ENCODE measurements at regions not wholly inside any gene's neighbourhood (a gene's known extent, or its start where the extent isn't known, plus 50 kb on each side); places are given as distances from the start of the nearest gene placed in this dataset.
A peak's percentile ranks its signal among the peaks of the same experiment; 100 is the strongest.

DNA sequence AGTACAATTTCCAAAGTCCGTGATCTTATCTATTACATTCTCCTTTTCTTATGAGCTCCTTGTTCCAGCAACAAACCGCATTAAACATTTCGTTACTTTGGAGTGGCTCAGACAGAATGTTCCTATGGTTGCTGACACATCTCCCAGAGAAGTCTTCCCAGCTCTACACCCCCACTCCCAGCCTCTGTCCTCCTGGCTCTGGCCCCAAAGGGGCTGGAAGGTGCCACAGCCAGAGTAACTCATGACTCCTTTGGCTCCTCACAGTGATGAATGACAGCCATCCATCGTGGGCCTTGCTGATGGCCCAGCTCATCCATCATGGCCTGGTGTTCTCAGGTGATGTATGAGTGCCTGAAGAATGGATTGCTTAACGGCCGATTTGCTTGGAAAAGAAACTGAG is 203.0 kb downstream of the DHX35 start:
- no peak for DNase-seq (ENCODE audit: low read depth in 2 of 2)

DNA sequence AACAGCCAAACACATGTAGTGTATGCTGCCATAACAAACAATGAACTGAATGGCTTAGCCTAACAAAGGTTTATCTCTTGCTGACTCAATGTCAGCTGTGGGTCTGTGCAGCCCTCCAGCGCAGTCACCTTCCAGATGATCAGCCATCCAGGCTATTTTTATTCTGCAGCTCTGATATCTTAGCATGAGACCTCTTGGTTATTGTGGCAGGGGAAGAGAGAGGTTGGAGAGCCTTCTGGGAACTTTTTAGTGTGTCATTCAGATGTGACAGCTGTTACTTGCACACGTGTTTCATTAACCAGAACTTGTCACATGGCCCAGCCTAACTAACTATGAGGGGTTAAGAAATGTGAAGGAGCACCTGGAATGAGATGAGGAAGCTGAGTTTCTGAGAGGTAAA is 202.5 kb downstream of the DHX35 start:
- DNase-seq (ENCODE audit: low read depth in 2 of 2), result no peak

GRCh38 chr20:39163993-39164392 is 201.8 kb downstream of the DHX35 start:
- no peak for DNase-seq (ENCODE audit: low read depth in 2 of 2)

- DNase-seq (ENCODE audit: low read depth in 2 of 2), result no peak
These were observed 199.8 kb downstream of the DHX35 start for GRCh38 chr20:39161900-39162299.

DNA sequence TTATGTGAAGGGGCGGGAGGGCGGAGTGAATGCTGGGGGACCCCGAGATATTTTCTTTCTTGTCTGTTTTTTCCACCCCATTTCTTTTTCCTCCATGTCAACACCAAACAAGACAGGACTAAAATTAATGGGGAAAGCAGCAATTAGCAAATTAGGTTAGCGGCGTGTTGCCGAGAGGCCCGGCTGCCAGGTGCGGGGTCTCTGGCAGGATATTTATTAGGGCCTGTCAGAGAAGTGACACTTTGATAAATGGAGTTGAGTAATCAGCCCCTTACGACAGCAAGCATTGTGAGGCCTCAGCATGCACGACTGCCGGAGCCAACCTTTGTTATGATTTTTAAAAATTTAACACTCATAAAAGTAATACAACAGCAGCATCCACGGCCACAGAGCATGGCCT is 193.8 kb downstream of the DHX35 start:
- no peak for DNase-seq (ENCODE audit: low read depth in 2 of 2)

- DNase-seq (ENCODE audit: low read depth in 2 of 2), result no peak
These were observed 190.6 kb downstream of the DHX35 start for GRCh38 chr20:39152742-39153141.

- no peak for DNase-seq (ENCODE audit: low read depth in 2 of 2)
These were observed 190.0 kb downstream of the DHX35 start for GRCh38 chr20:39152126-39152525.

DNA sequence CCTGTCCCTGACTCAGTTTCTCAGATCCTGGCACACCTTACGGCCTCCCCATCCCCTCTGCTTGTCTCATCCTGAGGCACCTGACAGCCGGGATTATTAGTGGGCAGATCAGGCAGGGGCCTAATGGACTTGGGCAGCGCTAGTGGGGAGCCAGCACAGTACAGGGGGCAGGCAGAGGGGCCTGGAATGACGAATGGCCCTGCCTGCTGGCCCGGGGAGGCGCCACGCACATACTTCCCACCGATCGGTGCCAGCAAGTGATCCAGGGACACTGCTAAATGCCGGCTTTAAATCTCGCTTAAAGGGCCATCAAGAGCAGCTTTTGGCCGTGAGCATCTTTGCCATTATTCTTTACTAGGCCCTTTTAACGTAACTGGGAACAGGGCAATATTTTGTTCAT is 188.4 kb downstream of the DHX35 start:
- DNase-seq (ENCODE audit: low read depth in 2 of 2), result no peak

DNA sequence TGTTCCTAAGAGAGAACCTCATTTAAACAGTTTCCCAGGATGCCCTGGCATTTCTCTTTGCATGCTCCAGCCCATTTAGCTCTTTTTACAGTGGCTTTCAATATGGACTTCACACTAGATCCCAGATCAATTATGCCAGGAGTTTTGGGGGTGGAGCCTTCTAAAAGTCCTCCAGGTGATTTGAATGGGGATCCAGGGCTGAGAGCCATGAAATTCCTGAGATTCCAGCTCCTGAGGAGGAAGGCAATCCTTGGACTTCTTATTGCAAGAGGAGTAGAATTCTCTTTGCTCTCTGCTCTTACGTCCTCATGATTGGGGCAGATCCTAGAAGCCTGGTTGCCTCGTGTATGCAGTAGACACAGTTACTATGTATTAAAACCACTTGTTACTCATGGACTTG is 184.2 kb downstream of the DHX35 start:
- DNase-seq (ENCODE audit: low read depth in 2 of 2), result no peak

DNA sequence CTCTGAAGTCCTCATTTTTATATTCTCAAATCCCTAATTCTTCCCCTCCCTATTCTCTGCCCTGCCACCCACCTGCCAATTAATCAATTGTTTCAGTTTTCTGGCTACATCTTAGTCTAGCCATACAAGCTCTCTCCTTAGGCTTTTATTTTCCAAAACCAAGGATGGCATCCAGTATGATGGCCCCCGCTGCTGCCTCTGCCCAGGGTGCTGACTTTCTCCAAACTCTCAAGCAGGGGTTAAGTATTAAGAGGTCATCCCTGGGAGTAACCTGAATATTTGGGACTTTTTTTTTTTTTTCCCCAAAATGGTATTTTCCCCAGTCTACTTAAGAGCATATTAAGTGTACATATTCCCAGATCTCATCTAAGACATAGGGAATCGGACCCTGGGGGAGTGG is 183.8 kb downstream of the DHX35 start:
- no peak for DNase-seq (ENCODE audit: low read depth in 2 of 2)

DNA sequence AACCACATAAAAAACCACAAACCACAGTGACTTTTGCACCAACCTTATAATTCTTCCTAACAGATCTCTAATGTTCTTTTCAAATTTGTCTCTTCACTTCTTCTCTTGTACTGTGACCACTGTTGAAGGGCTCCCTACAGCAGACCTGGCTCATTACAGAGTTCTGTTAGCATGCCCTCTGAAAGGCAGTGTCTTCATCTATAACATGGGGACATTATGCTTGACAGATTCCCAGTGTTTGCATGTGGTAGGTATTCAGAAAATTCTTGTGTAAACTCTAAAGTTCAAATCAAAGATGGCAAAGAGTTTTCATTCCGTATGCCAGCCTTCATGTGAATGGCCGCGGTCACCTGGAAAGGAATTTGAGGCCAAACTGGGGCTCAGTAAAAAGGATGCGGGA is 182.6 kb downstream of the DHX35 start:
- no peak for DNase-seq (ENCODE audit: low read depth in 2 of 2)

GRCh38 chr20:39142407-39143096 is 180.4 kb downstream of the DHX35 start:
- DNase-seq (ENCODE audit: low read depth in 2 of 2), result no peak

GRCh38 chr20:39137299-39137698 is 175.2 kb downstream of the DHX35 start:
- no peak for DNase-seq (ENCODE audit: low read depth in 2 of 2)

GRCh38 chr20:39136798-39137197 is 174.7 kb downstream of the DHX35 start:
- DNase-seq (ENCODE audit: low read depth in 2 of 2), result no peak

DNA sequence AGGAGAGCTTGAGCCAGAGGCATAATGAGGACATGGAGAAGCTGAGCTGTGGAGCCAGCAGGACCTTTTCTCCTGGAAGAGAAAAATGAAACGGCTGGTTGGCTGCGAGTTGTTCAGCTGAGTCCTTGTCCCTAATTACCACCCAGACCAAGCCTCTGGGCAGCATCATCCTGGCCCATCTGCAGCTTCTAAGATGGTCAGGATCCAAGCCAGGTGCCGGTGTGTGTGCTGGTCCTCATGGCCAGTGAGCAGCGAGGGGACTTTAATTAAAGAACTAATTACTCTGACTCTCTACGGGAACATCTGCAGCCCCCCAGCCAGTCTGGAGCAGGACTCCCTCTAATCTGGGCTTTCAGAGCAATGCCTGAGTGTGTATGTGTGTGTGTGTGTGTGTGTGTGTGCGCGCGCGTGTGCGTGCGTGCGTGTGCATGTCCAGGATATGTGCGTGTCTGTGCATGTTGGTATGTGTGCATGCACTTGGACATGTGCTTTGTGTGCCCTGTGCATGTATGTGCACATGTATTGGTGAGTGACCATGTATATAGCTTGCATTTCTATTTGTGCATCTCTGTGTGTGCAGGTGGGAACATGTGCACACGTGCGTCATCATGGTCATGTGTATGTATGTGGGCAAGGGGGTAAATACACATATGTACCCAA is 173.9 kb downstream of the DHX35 start:
- no peak for DNase-seq (ENCODE audit: low read depth in 2 of 2)

DNA sequence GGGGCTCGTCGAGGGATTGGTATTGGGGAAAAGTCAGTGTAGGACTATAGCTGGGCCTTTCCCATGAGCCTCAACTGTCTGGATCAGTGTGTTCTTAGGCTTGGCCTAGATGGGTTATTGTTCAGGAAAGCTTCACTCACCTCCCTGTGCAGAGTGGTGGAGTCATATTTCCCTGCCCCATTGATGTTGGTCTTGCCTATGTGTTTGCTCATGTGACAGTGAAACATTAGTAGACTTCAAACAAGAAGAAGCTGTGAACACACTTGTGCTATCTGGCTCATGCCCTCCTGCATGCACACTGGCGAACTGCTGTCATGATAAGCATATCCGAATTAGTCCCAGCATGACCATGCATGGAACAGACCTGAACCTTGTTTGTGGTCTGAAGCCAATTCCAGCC is 171.1 kb downstream of the DHX35 start:
- DNase-seq (ENCODE audit: low read depth in 2 of 2), result no peak

GRCh38 chr20:39132511-39132910 is 170.4 kb downstream of the DHX35 start:
- no peak for DNase-seq (ENCODE audit: low read depth in 2 of 2)

GRCh38 chr20:39132093-39132492 is 169.9 kb downstream of the DHX35 start:
- DNase-seq (ENCODE audit: low read depth in 2 of 2), result no peak

DNA sequence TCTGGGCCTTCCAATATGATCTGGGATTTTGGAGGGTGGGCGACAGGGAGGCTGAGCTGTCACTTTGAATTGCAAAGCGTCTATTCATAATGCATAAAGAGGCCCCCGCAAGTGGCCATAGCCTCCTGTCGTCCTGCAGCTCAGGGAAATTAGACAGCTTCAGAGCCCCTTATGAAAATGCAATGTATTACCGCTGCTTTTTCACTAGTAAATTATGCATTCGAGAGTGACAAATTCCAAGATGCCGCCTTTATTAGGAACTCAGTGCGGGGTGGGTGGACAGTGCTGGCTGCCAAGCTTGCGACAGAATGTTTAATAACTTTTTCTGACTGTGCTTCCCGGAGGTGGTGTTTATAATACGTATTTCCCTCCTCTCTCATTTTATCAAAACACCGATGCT is 168.5 kb downstream of the DHX35 start:
- no peak for DNase-seq (ENCODE audit: low read depth in 2 of 2)

DNA sequence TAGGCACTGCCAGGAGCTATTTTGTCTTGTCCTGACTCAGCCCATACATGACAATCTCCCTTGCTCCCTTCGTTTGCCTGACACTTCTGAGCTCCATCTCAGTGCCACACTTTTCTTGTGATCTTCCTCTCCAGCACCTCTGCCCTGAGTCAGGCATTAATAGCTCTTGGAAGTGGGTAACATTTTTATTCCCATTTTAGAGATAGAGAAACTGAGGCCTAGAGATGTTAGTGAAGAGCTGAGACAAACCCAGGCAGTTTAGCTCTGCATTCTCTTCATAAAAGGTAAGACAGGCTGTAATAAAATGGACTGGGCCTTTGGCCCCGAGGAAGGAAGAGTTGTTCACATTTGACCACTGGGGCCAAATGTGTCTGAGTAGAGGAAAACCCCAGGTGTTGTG is 167.4 kb downstream of the DHX35 start:
- no peak for DNase-seq (ENCODE audit: low read depth in 2 of 2)

DNA sequence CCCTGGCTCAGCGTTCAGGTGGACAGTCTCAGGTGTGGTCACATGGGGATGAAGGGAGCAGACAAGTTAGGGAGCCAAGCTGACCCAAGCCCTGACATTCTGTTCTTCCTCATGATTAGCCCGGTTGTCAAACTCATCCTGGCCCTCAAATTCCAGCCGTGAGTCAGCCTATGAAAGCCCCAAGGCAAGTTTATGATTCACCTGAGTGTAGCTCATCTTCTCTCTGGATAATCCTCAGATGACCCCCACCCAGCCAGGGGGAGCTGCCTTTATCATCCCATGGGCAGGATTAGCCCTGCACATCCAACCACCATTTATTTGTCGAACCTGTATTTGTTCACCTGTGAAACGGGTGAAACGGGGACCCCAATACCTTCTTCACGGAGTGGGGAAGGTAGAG is 161.9 kb downstream of the DHX35 start:
- no peak for DNase-seq (ENCODE audit: low read depth in 2 of 2)

DNA sequence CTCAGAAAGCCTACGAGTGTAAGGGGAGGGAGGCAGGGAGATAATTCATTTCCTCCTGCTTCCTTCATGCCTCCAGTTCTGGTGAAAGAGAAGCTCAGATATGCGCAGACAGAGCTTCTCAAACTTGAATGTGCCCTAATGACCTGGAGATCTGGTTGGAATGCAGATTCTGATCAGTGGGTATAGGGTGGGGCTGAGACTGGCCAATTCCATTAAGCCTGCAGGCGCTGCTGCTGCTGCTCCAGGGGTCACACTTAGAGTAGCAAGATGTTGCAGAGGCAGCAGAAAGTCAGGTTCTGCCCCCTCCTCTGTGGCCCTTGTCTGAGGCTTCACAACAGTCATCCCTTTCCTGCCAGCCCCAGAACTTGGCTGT is 161.0 kb downstream of the DHX35 start:
- DNase-seq (ENCODE audit: low read depth in 2 of 2), result no peak

DNA sequence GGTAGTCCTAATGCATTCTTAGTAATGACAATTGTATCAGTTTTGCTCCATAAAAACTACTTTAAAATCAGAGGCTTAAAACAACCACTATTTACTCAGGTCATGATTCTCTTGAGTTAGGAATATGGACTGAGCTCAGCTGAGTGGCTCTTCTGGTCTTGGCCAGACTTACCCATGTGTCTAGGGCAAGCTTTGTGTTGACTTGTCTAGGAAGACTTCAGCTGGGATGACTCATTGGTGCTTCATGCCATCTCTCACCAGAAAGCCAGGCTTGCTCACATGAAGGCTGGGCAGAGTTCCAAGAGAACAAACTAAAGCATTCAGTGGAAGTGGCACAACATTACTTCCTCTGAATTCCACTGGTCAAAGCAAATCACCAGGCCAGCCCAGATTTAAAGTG is 155.3 kb downstream of the DHX35 start:
- peak in 1 of 2 experiments; percentile 5 for DNase-seq (ENCODE audit: low read depth in 2 of 2)

GRCh38 chr20:39116020-39116419 is 153.9 kb downstream of the DHX35 start:
- DNase-seq (ENCODE audit: low read depth in 2 of 2), result no peak

Measured in fibroblast of skin of left quadriceps (primary cell).